SK-N-SH (cell line): ENCODE measurements at regions not wholly inside any gene's neighbourhood (a gene's known extent, or its start where the extent isn't known, plus 50 kb on each side); places are given as distances from the start of the nearest gene placed in this dataset.

Experiments
- CTCF ChIA-PET: fragments of 300-600, 350-600 bp; formaldehyde crosslinking; extraction: SDS; loops from one replicate; lab custom pipeline; 2021; lab: Yijun Ruan, JAX
- POLR2A ChIA-PET: fragments of 350-600 bp; sonication (Branson Sonifier 250); formaldehyde crosslinking; extraction: SDS; loops from one replicate; lab custom pipeline; 2020; ENCODE audit warnings: antibody characterized with exemption, inconsistent platforms; lab: Yijun Ruan, JAX
- DNase-seq: peaks from one replicate; pipeline ENCODE4 v3.0.0; 2012
- H2AFZ ChIP-seq: fragments of 200-600 bp; sonication (generic); 2 replicates; pipeline ENCODE4 v1.8.1; 2016; ENCODE audit warnings: antibody characterized with exemption, mild to moderate bottlenecking, low read depth
- H3F3A ChIP-seq: fragments of 200-600 bp; sonication (generic); replicated peaks from 2 replicates; pipeline ENCODE3; 2016; ENCODE audit warnings: antibody characterized with exemption, mild to moderate bottlenecking; ENCODE audit not compliant: insufficient read depth
- H3K27ac ChIP-seq, 2 experiments: fragments of 200-500 bp in 1 of 2; fragments of 200-600 bp in 1 of 2; sonication (Bioruptor generic) in 1 of 2; sonication (generic), shearing (Covaris generic) in 1 of 2; 2 replicates each; pipeline versions ENCODE4 v1.5.1 to v1.6.1; 2014 to 2016; ENCODE audit warnings: low read depth in 2 of 2, inconsistent platforms in 1 of 2, low read length in 1 of 2, mild to moderate bottlenecking in 1 of 2, mixed read lengths in 1 of 2
- H3K27me3 ChIP-seq: fragments of 200-600 bp; sonication (generic), shearing (Covaris generic); 2 replicates; pipeline ENCODE4 v1.6.1; 2016; ENCODE audit warnings: mixed run types; ENCODE audit not compliant: insufficient read depth
- H3K36me3 ChIP-seq, 2 experiments: fragments of 200-500 bp in 1 of 2; fragments of 200-600 bp in 1 of 2; sonication (Bioruptor generic) in 1 of 2; sonication (generic) in 1 of 2; replicated peaks in 1 of 2; 2 replicates each; pipeline versions ENCODE3 to v1.5.1; 2014 to 2016; ENCODE audit warnings: low read length in 1 of 2, mild to moderate bottlenecking in 1 of 2; ENCODE audit not compliant: insufficient read depth in 2 of 2, control insufficient read depth in 1 of 2
- H3K4me1 ChIP-seq, 2 experiments: fragments of 200-500 bp in 1 of 2; fragments of 200-600 bp in 1 of 2; sonication (Bioruptor generic) in 1 of 2; sonication (generic), shearing (Covaris generic) in 1 of 2; 2 replicates each; pipeline versions ENCODE4 v1.5.1 to v1.6.1; 2014 to 2016; ENCODE audit warnings: low read depth in 1 of 2, low read length in 1 of 2, mixed run types in 1 of 2; ENCODE audit not compliant: insufficient read depth in 2 of 2, control insufficient read depth in 1 of 2
- H3K4me2 ChIP-seq: fragments of 200-600 bp; sonication (generic), shearing (Covaris generic); 2 replicates; pipeline ENCODE4 v1.6.1; 2017; ENCODE audit warnings: mixed run types
- H3K4me3 ChIP-seq, 2 experiments: fragments of 200-500 bp in 1 of 2; fragments of 200-600 bp in 1 of 2; sonication (Bioruptor generic) in 1 of 2; sonication (generic), shearing (Covaris generic) in 1 of 2; 2 replicates each; pipeline versions ENCODE4 v1.5.1 to v1.8.1; 2014 to 2016; ENCODE audit warnings: low read depth in 2 of 2, inconsistent platforms in 1 of 2, low read length in 1 of 2, mild to moderate bottlenecking in 1 of 2, mixed read lengths in 1 of 2, moderate library complexity in 1 of 2
- H3K79me2 ChIP-seq: fragments of 200-600 bp; sonication (generic); 2 replicates; pipeline ENCODE4 v1.8.1; 2017; ENCODE audit warnings: mild to moderate bottlenecking; ENCODE audit not compliant: insufficient read depth
- H3K9ac ChIP-seq: fragments of 200-600 bp; sonication (generic); 2 replicates; pipeline ENCODE4 v1.6.1; 2017; ENCODE audit warnings: mixed run types
- H3K9me2 ChIP-seq: fragments of 200-600 bp; sonication (generic); 2 replicates; pipeline ENCODE4 v1.6.1; 2017; ENCODE audit warnings: mixed run types
- H3K9me3 ChIP-seq: fragments of 200-600 bp; sonication (generic); 2 replicates; pipeline ENCODE4 v1.6.1; 2017; ENCODE audit warnings: mixed run types, mild to moderate bottlenecking, moderate library complexity
- H4K20me1 ChIP-seq: fragments of 200-600 bp; sonication (generic); 2 replicates; pipeline ENCODE4 v1.6.1; 2017; ENCODE audit warnings: mild to moderate bottlenecking, mixed run types; ENCODE audit not compliant: insufficient read depth
- CTCF ChIP-seq: fragments of 200-600 bp; sonication (generic); IDR thresholded peaks from 2 replicates; pipeline ENCODE4 v1.6.1; 2017; ENCODE audit warnings: antibody characterized with exemption, mild to moderate bottlenecking, moderate library complexity
- EP300 ChIP-seq, 2 experiments: IDR thresholded peaks; 2 replicates each; pipeline versions ENCODE4 v1.4.0 to v1.6.1; 2012; ENCODE audit warnings: borderline replicate concordance in 1 of 2, low read depth in 1 of 2, low read length in 1 of 2
- FOXJ3 ChIP-seq: sonication (generic); formaldehyde crosslinking; IDR thresholded peaks from 2 replicates; pipeline ENCODE4 v1.5.1; 2020; ENCODE audit warnings: mild to moderate bottlenecking, missing genetic modification reagents
- FOXM1 ChIP-seq: IDR thresholded peaks from 2 replicates; pipeline ENCODE4 v1.4.0; 2012; ENCODE audit warnings: low read depth, mild to moderate bottlenecking
- GATA2 ChIP-seq: sonication (generic); formaldehyde crosslinking; IDR thresholded peaks from 2 replicates; pipeline ENCODE4 v1.5.0; 2020; ENCODE audit warnings: mild to moderate bottlenecking, missing genetic modification reagents
- JUND ChIP-seq: IDR thresholded peaks from 2 replicates; pipeline ENCODE4 v1.4.0; 2012
- MAX ChIP-seq: IDR thresholded peaks from 2 replicates; pipeline ENCODE4 v1.4.0; 2012; ENCODE audit warnings: low read depth
- NFIC ChIP-seq: IDR thresholded peaks from 2 replicates; pipeline ENCODE4 v1.4.0; 2012; ENCODE audit warnings: borderline replicate concordance
- PBX3 ChIP-seq: IDR thresholded peaks from 2 replicates; pipeline ENCODE4; 2012
- POLR2AphosphoS5 ChIP-seq: IDR thresholded peaks from 2 replicates; pipeline ENCODE4 v1.6.1; 2012; ENCODE audit warnings: low read depth, low read length
- RAD21 ChIP-seq: IDR thresholded peaks from 2 replicates; pipeline ENCODE4 v1.6.1; 2012; ENCODE audit warnings: mild to moderate bottlenecking, low read length
- RCOR1 ChIP-seq: fragments of 150-350 bp; IDR thresholded peaks from 2 replicates; pipeline ENCODE4 v1.6.1; 2017; ENCODE audit warnings: antibody characterized with exemption, low read length
- SIN3A ChIP-seq: IDR thresholded peaks from 2 replicates; pipeline ENCODE4 v1.6.1; 2012; ENCODE audit warnings: low read depth, mild to moderate bottlenecking, low read length, moderate library complexity, borderline replicate concordance
- TAF1 ChIP-seq: IDR thresholded peaks from 2 replicates; pipeline ENCODE4 v1.6.1; 2012; ENCODE audit warnings: low read depth, mild to moderate bottlenecking, low read length, moderate library complexity, borderline replicate concordance
- TCF12 ChIP-seq: IDR thresholded peaks from 2 replicates; pipeline ENCODE4 v1.4.0; 2012
- YY1 ChIP-seq: IDR thresholded peaks from 2 replicates; pipeline ENCODE4 v1.4.0; 2012; ENCODE audit warnings: low read depth, mild to moderate bottlenecking
- WGBS: methylation state at CpG from one replicate; pipeline ENCODE4 v1.1.6; 2017; ENCODE audit warnings: low lambda C conversion rate; 5-methylcytosine and 5-hydroxymethylcytosine counted together
- TF ChIP-seq, protein P1 (sequence below): IDR thresholded peaks from 2 replicates; pipeline ENCODE4 v1.4.0; 2012; ENCODE audit warnings: low read depth, borderline replicate concordance
- TF ChIP-seq, protein P2 (sequence below): fragments of 150-350 bp; IDR thresholded peaks from 2 replicates; pipeline ENCODE4 v1.6.1; 2016; ENCODE audit warnings: mild to moderate bottlenecking, low read depth, low read length

GRCh38 chr12:91887957-91888356 lies 257.7 kb downstream of the BTG1 start:
- Histone ChIP-seq H3K9ac (no peak overlapping the region), H3K79me2 (no peaks in the 10 kb centered on the region), H3K9me2 (no peaks in the 10 kb centered on the region), H3K4me3 (no peak overlapping the region), H3K4me2 (no peak overlapping the region), H4K20me1 (no peaks in the 10 kb centered on the region), H3K27me3 (no peaks in the 10 kb centered on the region), H3K36me3 (no peaks in the 10 kb centered on the region), H2AFZ (no peak overlapping the region), H3K4me1 (no peaks in the 10 kb centered on the region; a peak in 2 of 4 replicates), H3K27ac (no peak overlapping the region), H3K9me3 (no peaks in the 10 kb centered on the region), H3F3A (no peaks in the 10 kb centered on the region)
- POLR2A ChIA-PET, result no interaction called here
- 97% methylated on average over 2 of the region's 2 CpGs for WGBS
- no peak for TF ChIP-seq NFIC
- TF ChIP-seq MAX, result no peak
- TF ChIP-seq SIN3A, result no peak
- no peak for TF ChIP-seq RCOR1
- TF ChIP-seq JUND, result no peak
- TF ChIP-seq, protein P1, sequence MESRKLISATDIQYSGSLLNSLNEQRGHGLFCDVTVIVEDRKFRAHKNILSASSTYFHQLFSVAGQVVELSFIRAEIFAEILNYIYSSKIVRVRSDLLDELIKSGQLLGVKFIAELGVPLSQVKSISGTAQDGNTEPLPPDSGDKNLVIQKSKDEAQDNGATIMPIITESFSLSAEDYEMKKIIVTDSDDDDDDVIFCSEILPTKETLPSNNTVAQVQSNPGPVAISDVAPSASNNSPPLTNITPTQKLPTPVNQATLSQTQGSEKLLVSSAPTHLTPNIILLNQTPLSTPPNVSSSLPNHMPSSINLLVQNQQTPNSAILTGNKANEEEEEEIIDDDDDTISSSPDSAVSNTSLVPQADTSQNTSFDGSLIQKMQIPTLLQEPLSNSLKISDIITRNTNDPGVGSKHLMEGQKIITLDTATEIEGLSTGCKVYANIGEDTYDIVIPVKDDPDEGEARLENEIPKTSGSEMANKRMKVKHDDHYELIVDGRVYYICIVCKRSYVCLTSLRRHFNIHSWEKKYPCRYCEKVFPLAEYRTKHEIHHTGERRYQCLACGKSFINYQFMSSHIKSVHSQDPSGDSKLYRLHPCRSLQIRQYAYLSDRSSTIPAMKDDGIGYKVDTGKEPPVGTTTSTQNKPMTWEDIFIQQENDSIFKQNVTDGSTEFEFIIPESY, result no peak
- no peak for TF ChIP-seq PBX3
- no peak for TF ChIP-seq EP300 (IDR thresholded peaks at IDR 0.05; ENCODE audit: borderline replicate concordance in 1 of 2, low read depth in 1 of 2, low read length in 1 of 2)
- TF ChIP-seq TCF12, result no peak
- TF ChIP-seq, protein P2, sequence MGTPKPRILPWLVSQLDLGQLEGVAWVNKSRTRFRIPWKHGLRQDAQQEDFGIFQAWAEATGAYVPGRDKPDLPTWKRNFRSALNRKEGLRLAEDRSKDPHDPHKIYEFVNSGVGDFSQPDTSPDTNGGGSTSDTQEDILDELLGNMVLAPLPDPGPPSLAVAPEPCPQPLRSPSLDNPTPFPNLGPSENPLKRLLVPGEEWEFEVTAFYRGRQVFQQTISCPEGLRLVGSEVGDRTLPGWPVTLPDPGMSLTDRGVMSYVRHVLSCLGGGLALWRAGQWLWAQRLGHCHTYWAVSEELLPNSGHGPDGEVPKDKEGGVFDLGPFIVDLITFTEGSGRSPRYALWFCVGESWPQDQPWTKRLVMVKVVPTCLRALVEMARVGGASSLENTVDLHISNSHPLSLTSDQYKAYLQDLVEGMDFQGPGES, result no peak
- no peak for TF ChIP-seq FOXM1
- TF ChIP-seq POLR2AphosphoS5, result no peak
- no peak for TF ChIP-seq YY1
- no peak for TF ChIP-seq FOXJ3 (CRISPR knock-in tag)
- TF ChIP-seq RAD21, result no peak
- TF ChIP-seq TAF1, result no peak
- no peak for TF ChIP-seq CTCF
- TF ChIP-seq GATA2 (CRISPR knock-in tag), result no peak
- no peak for DNase-seq
- CTCF ChIA-PET, result interaction anchor here (1.0 to 1.2 kb wide), 2 partner anchors 11 to 50 kb away, joined by 3 read pairs; no protein-coding TSS in a partner anchor
